ENCODE measurements at regions not wholly inside any gene's neighbourhood (a gene's known extent, or its start where the extent isn't known, plus 50 kb on each side); places are given as distances from the start of the nearest gene placed in this dataset.

DNA sequence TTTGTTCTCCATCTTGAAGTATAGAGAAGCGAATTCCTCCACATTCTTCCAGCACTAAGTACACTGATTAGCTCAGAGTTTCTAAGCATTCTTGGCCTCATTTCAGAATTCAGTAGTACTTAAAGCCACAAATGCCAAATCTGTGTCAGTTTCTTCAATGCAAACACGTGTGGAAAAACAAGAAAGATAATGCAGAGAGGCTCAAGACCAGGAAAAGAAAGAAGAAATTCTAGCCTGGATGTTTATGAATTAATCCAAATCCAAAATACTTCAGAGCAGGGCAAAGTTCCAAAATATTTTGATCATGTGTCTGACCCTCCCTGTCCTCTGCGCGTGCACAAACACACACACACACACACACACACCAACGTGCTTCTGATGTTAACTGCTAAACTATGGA, 457.6 kb downstream of the SLCO4C1 start:
- DNase-seq (ENCODE audit: low read depth in 1 of 2, low spot score in 1 of 2), result no peak
- H3K27ac ChIP-seq (replicated peaks), result no peak overlapping the region
- TF ChIP-seq, protein P1, sequence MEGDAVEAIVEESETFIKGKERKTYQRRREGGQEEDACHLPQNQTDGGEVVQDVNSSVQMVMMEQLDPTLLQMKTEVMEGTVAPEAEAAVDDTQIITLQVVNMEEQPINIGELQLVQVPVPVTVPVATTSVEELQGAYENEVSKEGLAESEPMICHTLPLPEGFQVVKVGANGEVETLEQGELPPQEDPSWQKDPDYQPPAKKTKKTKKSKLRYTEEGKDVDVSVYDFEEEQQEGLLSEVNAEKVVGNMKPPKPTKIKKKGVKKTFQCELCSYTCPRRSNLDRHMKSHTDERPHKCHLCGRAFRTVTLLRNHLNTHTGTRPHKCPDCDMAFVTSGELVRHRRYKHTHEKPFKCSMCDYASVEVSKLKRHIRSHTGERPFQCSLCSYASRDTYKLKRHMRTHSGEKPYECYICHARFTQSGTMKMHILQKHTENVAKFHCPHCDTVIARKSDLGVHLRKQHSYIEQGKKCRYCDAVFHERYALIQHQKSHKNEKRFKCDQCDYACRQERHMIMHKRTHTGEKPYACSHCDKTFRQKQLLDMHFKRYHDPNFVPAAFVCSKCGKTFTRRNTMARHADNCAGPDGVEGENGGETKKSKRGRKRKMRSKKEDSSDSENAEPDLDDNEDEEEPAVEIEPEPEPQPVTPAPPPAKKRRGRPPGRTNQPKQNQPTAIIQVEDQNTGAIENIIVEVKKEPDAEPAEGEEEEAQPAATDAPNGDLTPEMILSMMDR (IDR thresholded peaks at IDR 0.05; ENCODE audit: insufficient read depth, low read length), result no peak
- TF ChIP-seq SPI1 (IDR thresholded peaks at IDR 0.05; ENCODE audit: borderline replicate concordance, low read depth) (no peak), GABPA (IDR thresholded peaks at IDR 0.05; ENCODE audit: low read depth) (no peak), POLR2AphosphoS5 (IDR thresholded peaks at IDR 0.05; ENCODE audit: low read depth) (no peak)
- TF ChIP-seq, protein P2, sequence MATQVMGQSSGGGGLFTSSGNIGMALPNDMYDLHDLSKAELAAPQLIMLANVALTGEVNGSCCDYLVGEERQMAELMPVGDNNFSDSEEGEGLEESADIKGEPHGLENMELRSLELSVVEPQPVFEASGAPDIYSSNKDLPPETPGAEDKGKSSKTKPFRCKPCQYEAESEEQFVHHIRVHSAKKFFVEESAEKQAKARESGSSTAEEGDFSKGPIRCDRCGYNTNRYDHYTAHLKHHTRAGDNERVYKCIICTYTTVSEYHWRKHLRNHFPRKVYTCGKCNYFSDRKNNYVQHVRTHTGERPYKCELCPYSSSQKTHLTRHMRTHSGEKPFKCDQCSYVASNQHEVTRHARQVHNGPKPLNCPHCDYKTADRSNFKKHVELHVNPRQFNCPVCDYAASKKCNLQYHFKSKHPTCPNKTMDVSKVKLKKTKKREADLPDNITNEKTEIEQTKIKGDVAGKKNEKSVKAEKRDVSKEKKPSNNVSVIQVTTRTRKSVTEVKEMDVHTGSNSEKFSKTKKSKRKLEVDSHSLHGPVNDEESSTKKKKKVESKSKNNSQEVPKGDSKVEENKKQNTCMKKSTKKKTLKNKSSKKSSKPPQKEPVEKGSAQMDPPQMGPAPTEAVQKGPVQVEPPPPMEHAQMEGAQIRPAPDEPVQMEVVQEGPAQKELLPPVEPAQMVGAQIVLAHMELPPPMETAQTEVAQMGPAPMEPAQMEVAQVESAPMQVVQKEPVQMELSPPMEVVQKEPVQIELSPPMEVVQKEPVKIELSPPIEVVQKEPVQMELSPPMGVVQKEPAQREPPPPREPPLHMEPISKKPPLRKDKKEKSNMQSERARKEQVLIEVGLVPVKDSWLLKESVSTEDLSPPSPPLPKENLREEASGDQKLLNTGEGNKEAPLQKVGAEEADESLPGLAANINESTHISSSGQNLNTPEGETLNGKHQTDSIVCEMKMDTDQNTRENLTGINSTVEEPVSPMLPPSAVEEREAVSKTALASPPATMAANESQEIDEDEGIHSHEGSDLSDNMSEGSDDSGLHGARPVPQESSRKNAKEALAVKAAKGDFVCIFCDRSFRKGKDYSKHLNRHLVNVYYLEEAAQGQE (IDR thresholded peaks at IDR 0.05; ENCODE audit: insufficient replicate concordance, low read depth), result no peak
- H3K4me3 ChIP-seq (replicated peaks; ENCODE audit: insufficient read depth, low read length), result no peak overlapping the region
- no peaks in the 10 kb centered on the region for H3K27me3 ChIP-seq (ENCODE audit: insufficient read depth, poor library complexity, severe bottlenecking)

DNA sequence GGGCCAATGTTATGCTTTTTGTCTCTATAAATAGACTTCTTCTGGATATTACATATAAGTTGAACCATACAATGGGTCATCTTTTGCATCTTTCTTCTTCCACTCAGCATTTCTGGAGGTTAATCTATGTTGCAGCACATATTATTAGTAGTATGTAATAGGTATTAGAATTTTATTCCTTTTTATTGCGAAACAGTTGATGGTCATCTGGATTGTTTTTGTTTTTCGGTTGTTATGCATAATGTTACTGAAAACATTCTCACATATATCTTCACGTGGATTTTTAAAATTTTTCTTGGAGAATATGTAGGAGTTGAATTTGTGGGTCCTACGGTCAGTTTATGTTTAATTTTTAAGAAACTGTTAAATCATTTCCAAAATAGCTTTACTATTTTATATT, 466.8 kb downstream of the SLCO4C1 start:
- DNase-seq (ENCODE audit: low read depth in 1 of 2, low spot score in 1 of 2), result no peak
- TF ChIP-seq POLR2AphosphoS5 (IDR thresholded peaks at IDR 0.05; ENCODE audit: low read depth) (no peak), GABPA (IDR thresholded peaks at IDR 0.05; ENCODE audit: low read depth) (no peak), SPI1 (IDR thresholded peaks at IDR 0.05; ENCODE audit: borderline replicate concordance, low read depth) (no peak)
- TF ChIP-seq, protein P2 (IDR thresholded peaks at IDR 0.05; ENCODE audit: insufficient replicate concordance, low read depth), result no peak
- TF ChIP-seq, protein P1 (IDR thresholded peaks at IDR 0.05; ENCODE audit: insufficient read depth, low read length), result no peak
- no peak overlapping the region for H3K4me3 ChIP-seq (replicated peaks; ENCODE audit: insufficient read depth, low read length)
- H3K27ac ChIP-seq (replicated peaks), result no peak overlapping the region
- H3K27me3 ChIP-seq (ENCODE audit: insufficient read depth, poor library complexity, severe bottlenecking), result no peaks in the 10 kb centered on the region

DNA sequence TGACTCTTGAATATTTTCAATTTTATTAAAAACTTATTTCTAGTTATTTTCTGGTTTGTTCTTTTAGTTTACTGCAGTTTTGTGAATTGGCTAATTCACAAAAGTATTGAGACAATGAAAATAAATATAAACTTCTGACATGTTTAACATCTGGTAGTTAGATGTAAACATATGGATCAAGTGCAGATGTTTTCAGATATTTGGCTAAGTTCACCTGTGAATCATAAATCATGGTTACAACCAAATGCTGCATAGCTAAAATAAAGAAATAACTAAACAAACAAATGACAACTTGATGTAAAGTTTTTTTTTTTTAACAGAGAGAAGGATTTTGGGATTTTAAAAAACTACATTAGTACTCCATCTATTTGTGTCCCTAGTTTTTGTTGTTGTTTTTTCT, 484.6 kb downstream of the SLCO4C1 start:
- Histone ChIP-seq H3K4me3 (replicated peaks; ENCODE audit: insufficient read depth, low read length) (no peak overlapping the region), H3K27ac (replicated peaks) (no peak overlapping the region), H3K27me3 (ENCODE audit: insufficient read depth, poor library complexity, severe bottlenecking) (no peaks in the 10 kb centered on the region)
- DNase-seq (ENCODE audit: low read depth in 1 of 2, low spot score in 1 of 2), result no peak
- TF ChIP-seq GABPA (IDR thresholded peaks at IDR 0.05; ENCODE audit: low read depth) (no peak), POLR2AphosphoS5 (IDR thresholded peaks at IDR 0.05; ENCODE audit: low read depth) (no peak), SPI1 (IDR thresholded peaks at IDR 0.05; ENCODE audit: borderline replicate concordance, low read depth) (no peak)
- TF ChIP-seq, protein P2 (IDR thresholded peaks at IDR 0.05; ENCODE audit: insufficient replicate concordance, low read depth), result no peak
- TF ChIP-seq, protein P1 (IDR thresholded peaks at IDR 0.05; ENCODE audit: insufficient read depth, low read length), result no peak
